NCI-H82 treated with DMSO at 0.1 percent for 48 hours (cell line): ENCODE measurements at regions not wholly inside any gene's neighbourhood (a gene's known extent, or its start where the extent isn't known, plus 50 kb on each side); places are given as distances from the start of the nearest gene placed in this dataset.

Source experiments
- DNase-seq: peaks from one replicate; lab custom pipeline; 2025; ENCODE audit not compliant: unreplicated experiment; lab: John Stamatoyannopoulos, UW

DNA sequence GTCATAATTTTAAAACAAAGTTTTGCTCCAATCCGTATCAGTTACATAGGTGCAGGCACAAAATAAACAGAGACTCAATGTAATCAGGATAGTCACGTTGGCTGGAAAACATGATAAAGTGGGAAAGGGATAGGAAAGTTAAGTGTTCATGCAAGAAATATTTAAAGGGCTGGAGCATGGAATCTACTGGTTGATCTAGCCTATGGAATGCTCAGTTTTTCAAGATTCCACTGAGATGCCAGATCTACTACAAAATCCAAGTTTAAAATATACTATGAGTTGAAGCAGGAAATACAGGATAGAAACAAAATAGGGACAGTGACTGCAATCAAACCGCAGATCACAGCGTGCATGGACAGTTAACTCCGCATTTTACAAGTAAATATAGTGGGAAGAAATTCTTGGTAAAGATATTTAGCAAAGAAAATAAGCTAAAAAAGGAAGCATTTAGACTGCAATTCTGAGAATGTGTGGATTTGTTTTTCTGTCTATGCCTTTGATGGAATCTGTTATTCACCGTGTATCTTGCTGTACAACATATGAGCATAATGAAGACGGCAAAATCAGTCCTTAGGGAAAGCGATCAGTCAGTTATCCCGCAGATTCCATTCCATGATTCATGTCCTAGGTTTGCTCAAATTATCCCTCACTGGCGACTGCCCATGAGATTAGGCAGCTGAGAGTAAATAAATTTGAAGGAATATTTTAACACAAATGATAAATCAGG lies 1044.3 kb downstream of the FLRT2 start:
- DNase-seq: no peak

DNA sequence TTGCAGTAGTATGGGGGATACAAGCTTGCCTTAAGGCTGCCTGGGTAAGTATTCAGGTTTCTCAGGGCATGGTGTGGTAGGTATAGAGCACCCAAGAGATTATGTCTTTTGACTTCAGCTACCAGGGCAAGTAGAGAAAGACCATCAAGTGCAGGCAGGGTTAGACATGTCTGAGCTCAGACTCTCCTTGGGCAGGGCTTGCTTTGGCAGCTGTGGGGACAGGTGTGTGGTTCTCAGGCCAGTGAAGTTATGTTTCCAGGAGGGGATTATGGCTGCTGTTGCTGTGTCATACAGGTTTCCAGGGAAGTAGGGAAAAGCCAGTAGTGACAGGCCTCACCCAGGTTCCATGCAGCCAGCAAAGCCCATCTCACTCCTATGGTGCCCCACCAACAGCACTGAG lies 1040.4 kb downstream of the FLRT2 start:
- no peak for DNase-seq

- no peak for DNase-seq
Observed at GRCh38 chr14:86543521-86543920, 1013.6 kb downstream of the FLRT2 start.

- no peak for DNase-seq
Observed at GRCh38 chr14:86541972-86542371, 1012.0 kb downstream of the FLRT2 start.

DNA sequence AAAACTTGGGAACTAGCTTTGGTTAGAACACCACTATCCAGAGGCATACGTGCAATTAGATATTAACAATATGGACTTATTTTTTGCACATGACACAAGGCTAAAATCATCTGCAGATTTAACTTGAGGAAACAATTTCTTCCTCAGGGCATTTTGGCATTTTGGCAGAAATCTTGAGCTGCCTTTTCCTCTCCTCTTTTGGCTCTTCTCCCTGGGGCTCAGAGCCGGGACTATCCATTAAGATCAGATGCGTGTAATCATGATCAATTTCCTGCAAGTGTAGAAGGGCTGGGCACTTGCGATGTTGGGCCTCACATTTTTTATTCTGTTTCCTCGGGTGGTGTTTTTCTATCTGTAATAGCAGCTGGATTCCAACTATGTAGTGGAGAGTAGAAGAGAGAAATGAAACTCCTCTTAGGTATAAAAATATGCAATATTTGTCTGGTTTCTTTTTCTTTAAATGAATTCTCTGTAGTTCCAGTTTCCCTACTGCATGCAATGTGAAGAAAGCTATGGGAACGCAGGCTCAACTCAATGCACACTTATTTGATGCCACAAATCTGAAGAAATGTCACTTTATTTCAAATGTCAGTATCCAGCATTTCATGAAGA lies 1010.8 kb downstream of the FLRT2 start:
- DNase-seq: no peak

DNA sequence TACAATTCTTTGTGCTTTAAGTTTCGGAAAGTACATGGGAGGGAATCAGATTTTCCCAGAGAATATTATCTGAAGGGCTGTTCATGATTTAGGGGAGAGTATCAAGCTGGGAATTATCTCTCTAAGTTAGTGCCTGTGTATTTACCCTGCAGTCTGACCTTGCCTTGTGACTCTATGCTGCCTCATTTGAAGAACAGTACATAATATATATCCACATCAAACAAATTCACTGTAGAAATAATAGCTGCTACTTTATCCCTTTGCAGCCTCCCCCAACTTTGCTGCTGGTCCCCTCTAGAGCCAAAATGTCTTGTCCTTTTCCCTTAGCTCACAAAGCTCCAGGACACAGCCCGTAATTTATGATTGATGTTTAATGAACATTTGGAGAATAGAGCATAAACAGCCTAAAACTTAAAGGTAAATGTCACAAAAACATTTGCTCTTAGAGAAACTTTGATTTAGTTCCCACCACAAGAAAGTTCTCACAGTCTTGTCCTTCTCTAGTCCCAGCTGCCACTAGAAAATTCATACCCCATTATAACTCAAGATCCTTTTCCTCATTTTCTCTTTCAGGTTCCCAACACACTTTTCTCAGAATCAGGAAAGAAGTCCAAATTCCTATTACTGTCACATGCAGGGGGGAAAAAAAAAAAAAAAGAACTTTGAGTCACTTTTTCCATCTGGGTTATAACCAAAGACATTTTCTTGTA lies 1009.6 kb downstream of the FLRT2 start:
- no peak for DNase-seq

DNA sequence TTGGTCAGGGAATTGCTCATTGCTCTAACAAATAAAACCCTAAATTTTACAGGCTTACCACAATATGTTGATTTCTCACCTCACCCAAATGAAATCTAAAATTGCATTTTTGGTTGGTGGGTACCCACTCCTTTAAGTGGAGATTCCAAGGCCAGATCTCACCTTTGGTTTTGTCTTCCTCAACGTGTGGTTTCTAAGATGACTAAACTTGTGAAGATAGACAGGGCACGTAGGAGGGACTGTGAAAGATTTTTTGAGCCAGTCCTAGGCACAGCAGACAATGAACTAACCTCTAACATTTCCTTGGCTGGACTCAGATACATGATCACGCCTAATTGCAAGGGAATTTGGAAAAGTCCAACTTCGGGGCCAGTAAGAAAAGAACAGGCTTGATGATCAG lies 1003.9 kb downstream of the FLRT2 start:
- DNase-seq: no peak

DNA sequence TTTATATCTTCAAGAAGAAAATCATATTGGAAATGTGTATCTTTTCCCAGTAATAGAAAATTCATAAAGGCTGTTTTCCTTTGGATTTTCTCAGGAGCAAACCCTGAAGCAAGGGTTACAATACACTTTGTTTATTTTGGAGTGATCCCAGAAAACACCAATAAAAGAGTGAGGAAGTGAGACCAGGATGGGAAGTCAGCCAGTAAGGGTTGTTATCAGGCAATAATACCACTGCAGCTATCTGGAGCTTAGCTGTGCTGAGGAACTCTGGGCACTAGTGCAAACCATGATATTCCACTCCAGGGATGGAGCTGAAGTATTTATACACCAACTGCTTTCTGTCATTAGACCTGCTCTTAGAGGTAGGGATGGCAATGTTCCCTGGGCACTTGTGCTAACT lies 1002.3 kb downstream of the FLRT2 start:
- DNase-seq: no peak

GRCh38 chr14:86530457-86530856 lies 1000.5 kb downstream of the FLRT2 start:
- DNase-seq: no peak

GRCh38 chr14:86527312-86527711 lies 997.4 kb downstream of the FLRT2 start:
- DNase-seq: no peak

- DNase-seq: no peak
Observed at GRCh38 chr14:86525673-86526072, 995.7 kb downstream of the FLRT2 start.

DNA sequence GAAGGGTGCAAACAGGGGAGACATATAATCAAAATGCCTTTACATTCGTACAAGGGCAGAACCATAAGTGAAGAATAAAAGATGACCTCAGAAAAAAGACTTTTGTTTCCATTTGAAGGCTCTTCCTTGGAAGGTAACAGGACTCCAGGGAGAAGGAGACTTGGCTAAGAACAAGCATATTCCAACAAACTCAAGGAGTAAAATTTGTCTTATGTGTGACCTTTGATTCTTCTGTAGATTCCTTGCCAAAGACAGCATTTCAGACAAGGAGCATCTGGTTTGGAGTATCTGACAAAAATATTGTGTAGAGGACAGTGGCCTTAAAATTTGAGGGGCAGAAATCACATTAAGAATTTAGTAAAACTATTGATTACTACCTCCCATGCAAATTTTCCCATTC lies 991.9 kb downstream of the FLRT2 start:
- no peak for DNase-seq

GRCh38 chr14:86521031-86521730 lies 991.2 kb downstream of the FLRT2 start:
- no peak for DNase-seq

GRCh38 chr14:86518298-86518697 lies 988.4 kb downstream of the FLRT2 start:
- DNase-seq: peak; percentile 11

DNA sequence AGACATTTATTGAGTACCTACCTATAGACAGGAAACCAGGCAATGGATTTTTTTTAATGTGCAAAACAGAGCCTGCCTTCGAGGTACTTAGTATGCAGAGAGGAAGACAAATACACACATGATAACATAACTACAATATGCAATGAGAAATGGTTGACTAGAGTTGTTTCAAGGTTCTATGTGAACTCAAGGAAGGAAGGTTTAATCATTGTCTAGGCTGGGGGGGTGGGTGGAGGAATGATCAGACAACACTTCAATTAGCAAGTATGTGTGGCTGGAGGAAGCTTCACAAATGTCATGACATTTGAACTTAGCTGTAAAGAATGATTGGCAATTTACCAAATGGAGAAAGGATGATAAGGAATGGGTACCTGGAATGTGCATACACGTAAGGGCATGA lies 985.3 kb downstream of the FLRT2 start:
- DNase-seq: no peak

- DNase-seq: no peak
Observed at GRCh38 chr14:86513564-86513963, 983.6 kb downstream of the FLRT2 start.

GRCh38 chr14:86513056-86513455 lies 983.1 kb downstream of the FLRT2 start:
- DNase-seq: no peak

- no peak for DNase-seq
Observed at GRCh38 chr14:86510491-86510890, 980.5 kb downstream of the FLRT2 start.

DNA sequence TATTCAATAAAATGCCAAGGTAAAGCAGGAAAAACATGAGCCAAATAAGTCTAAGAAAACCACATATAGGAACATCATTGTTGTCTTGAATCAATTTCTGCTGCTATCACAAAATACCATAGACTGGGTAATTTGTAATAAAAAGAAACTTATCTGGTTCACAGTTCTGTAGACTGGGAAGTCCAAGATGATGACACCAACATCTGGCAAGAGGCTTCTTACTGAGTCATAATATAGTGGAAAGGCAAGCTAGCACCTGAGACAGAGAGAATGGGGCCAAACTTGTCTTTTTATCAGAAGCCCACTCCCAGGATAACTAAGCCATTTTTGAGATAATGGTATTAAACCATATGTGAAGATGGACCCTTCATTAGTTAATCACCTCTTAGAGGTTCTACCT lies 975.9 kb downstream of the FLRT2 start:
- no peak for DNase-seq

- DNase-seq: no peak
Observed at GRCh38 chr14:86501611-86502010, 971.7 kb downstream of the FLRT2 start.

DNA sequence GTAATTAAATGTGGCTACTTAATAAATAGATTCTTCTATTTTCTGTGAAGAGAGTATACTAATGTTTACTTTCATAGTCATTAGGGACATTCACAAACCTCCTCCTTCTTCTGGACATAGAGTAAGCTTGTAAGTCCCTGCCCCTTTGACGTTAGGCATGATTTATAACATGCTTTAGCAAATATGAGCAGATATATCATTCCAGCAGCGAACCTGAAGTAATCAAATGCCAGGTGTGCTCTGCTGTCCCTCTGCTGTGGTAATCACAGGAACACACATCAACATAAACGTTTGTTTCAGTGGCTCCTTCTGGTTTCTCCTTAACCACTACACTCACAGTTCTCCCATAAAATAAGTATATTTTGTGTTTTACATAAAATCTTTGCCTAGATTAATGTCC lies 961.8 kb downstream of the FLRT2 start:
- DNase-seq: no peak

- DNase-seq: no peak
Observed at GRCh38 chr14:86481104-86481503, 951.2 kb downstream of the FLRT2 start.
